Erythroblast (primary cell): ENCODE measurements at regions not wholly inside any gene's neighbourhood (a gene's known extent, or its start where the extent isn't known, plus 50 kb on each side); places are given as distances from the start of the nearest gene placed in this dataset.
A peak's percentile ranks its signal among the peaks of the same experiment; 100 is the strongest.

Source experiments
- DNase-seq, 2 experiments: peaks; one replicate each; lab custom pipeline; 2025; lab: John Stamatoyannopoulos, UW
- GATA1 ChIP-seq: IDR thresholded peaks from 2 replicates; pipeline ENCODE4 v1.6.1; 2011; ENCODE audit warnings: low read depth, mild to moderate bottlenecking, control low read depth, low read length, moderate library complexity
- POLR2A ChIP-seq: IDR thresholded peaks from 2 replicates; pipeline ENCODE4 v1.6.1; 2011; ENCODE audit warnings: mild to moderate bottlenecking, low read length

- DNase-seq: no peak
- TF ChIP-seq GATA1 (no peak), POLR2A (no peak)
Measured at GRCh38 chrX:42533761-42534160, 244.2 kb downstream of the PPP1R2C start.

DNA sequence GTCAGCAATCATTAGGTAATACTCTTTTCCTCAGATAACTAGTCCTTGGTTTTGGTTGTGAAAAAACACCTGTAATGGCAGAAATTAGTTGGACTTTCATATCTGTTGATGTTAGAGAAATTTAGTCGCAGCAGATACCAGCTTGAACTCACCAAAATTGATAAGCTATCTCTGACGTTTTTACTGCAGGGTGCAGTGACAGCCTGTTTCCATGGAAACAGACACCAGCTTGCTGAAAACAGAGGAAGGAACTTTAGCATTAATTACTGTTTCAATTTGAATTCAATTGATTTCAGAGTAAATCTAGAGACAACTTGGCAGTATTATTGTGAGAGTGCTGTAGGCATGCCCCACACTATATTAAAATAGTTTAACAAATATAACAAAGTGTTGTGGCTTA is 246.5 kb downstream of the PPP1R2C start:
- peak in 1 of 2 experiments; percentile 17 for DNase-seq
- TF ChIP-seq GATA1: no peak
- no peak for TF ChIP-seq POLR2A

GRCh38 chrX:42530027-42530426 is 247.9 kb downstream of the PPP1R2C start:
- DNase-seq: no peak
- no peak for TF ChIP-seq POLR2A
- TF ChIP-seq GATA1: no peak

DNA sequence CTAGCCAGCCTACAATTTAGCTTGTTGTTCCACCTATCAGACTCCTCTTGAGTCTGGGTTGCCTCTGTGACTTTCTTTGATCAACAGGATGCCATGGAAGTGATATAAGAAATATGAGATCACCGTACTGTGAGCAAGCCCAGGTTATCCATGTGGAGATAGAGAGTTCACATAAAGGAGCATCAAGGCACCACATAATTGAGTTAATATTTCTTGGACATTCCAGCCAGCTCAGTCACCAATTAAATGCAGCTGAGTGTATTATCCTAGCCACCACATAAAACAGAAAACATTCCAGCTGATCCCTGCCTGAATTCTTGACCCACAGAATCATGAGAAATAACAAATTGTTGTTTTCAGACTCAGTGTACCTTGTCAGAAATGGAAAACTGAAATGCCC is 253.6 kb downstream of the PPP1R2C start:
- TF ChIP-seq GATA1: no peak
- no peak for TF ChIP-seq POLR2A
- no peak for DNase-seq

DNA sequence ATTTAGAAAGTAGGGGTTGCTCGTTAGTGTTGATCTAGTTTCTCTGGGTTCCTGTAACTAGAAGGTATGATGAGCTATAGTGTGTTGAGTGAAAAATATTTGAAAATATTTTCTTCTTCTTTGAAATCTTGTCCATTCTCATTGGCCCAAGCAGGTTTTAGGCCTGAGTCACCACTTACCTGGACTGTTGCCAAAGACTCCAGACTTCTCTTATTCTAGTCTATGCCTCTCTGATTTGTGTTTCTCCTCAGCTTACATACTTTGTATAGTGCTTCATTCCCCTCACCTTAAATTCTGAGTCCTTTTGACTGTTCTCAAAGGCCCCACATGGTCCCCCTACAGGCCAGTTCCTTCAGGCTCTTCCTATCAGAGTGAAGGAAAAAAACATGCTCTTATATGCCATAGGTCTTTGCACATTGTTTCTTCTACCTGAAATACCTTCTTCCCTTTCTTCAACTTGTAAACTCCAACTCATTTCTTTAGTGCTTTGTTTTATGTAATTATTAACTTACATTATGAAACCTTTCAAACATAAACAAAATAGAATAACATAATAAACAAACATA is 258.2 kb downstream of the PPP1R2C start:
- TF ChIP-seq GATA1 (no peak), POLR2A (no peak)
- DNase-seq: peak in 1 of 2 experiments; percentile 0

DNA sequence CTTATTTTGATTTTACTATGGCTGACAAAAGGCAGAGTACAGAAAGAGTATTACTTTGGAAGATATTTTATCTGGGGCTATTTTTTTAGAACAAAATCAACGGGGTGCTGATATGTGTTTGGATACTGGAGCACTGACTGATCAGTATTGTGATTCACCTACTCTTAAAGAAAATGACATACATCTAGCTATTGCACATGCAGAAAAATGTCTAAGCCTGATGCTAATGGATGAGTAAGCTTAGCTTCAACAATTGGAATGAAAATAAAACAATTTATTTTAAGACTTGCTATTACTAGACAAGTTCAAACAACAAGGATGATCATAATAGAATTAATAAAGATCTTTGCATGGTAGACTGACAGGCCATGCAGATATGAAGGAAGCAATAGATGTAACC is 262.0 kb downstream of the PPP1R2C start:
- TF ChIP-seq POLR2A (no peak), GATA1 (no peak)
- DNase-seq: no peak

DNA sequence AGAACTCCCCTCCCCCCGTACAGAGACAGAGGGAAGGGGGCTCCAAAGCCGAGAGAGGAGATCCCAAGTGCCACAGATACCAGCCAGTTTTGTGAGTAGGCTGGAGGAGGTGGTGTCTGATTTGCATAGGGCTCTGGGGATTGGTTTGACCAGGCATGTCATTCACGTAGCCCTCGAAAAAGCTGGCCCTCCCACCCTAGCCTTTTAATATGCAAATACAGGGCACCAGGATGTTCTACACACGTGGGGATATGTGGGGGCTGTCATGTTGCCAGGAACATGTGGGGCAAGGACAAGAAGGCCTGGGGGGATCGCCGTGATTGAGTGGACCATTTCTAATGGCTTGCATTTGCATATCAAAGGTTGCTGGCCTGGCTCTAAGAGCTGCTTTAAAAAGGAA is 272.9 kb downstream of the PPP1R2C start:
- TF ChIP-seq GATA1: no peak
- TF ChIP-seq POLR2A: no peak
- DNase-seq: no peak

- TF ChIP-seq POLR2A (no peak), GATA1 (no peak)
- no peak for DNase-seq
Measured at GRCh38 chrX:42499620-42500019, 278.3 kb downstream of the PPP1R2C start.

DNA sequence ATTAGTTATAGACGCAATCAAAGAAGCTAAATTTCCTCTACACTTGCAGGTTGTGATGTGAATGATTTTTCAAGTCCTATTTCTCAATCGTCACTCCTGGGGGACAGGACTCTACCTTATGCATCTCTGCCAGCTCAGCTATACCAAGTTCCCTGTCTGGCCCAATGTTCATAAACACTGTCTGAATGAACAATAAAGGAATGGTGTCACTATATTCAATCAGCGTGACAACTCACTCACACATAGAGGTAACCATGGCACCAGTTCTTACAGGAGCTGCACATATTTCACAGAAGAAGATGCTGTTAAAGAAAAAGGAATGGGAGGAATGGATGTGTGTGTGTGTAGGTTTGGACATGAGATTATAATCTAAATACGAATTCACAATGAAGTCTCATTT is 280.6 kb downstream of the PPP1R2C start:
- DNase-seq: no peak
- TF ChIP-seq POLR2A (no peak), GATA1 (no peak)

GRCh38 chrX:42496239-42496638 is 281.7 kb downstream of the PPP1R2C start:
- DNase-seq: no peak
- TF ChIP-seq GATA1: no peak
- no peak for TF ChIP-seq POLR2A

GRCh38 chrX:42495139-42495538 is 282.8 kb downstream of the PPP1R2C start:
- no peak for DNase-seq
- no peak for TF ChIP-seq POLR2A

DNA sequence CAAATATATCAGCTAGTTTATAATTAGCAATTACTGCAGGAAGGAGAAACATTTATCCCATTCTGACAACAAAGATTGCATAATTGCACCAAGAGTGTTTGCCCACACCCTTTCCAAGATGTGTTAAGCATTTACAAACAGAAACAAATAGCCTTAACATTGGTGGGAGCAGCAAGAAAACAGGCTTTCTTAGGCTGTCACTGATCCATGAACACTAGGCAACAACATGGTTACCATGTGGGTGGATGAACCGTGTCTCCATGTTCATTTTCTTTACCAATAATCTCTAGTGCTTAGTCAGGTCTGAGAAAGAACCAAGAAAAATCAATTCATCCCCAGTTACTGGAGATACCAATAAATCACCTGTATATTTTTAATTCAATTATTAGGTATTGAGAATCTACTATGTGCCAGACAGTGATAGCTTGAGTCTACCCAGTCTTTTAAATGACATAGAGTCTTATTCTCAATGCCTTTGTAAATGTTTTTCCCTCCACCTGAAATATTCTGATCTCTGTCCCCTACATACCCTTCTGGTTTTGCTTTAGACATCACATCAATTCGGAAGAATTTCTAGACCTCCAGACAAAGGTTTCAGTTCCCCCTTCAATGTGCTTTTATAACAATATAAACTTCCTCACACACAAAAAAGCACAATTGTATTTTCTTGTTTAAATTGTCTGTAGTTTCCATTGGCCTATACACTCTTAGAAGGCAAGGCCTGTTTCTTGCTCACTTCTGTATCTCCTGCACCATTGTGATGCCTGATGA is 286.6 kb downstream of the PPP1R2C start:
- TF ChIP-seq POLR2A: no peak
- TF ChIP-seq GATA1: no peak
- no peak for DNase-seq

DNA sequence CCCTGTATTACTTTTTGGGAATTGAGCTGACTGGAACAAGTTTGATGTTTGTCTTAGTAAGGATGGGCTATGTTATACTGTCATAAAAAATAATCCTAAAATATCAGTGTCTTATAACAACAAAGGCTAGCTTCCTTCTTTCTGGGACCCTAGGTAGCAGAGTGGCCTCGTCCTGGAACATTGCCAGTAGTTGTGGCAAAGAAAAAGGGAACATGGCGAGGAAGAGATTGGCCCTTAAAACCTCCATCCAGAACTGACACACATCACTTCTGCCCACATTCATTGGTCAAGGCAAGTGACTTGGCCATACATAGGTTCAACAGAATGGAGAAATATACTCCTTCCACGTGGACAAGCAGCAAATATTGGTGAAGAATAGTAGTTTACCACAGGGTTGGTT is 287.9 kb downstream of the PPP1R2C start:
- no peak for DNase-seq
- TF ChIP-seq POLR2A: no peak
- no peak for TF ChIP-seq GATA1

GRCh38 chrX:42485601-42486000 is 292.4 kb downstream of the PPP1R2C start:
- DNase-seq: no peak
- TF ChIP-seq GATA1 (no peak), POLR2A (no peak)

- TF ChIP-seq GATA1: no peak
- no peak for TF ChIP-seq POLR2A
- DNase-seq: no peak
Measured at GRCh38 chrX:42484233-42484632, 293.7 kb downstream of the PPP1R2C start.

DNA sequence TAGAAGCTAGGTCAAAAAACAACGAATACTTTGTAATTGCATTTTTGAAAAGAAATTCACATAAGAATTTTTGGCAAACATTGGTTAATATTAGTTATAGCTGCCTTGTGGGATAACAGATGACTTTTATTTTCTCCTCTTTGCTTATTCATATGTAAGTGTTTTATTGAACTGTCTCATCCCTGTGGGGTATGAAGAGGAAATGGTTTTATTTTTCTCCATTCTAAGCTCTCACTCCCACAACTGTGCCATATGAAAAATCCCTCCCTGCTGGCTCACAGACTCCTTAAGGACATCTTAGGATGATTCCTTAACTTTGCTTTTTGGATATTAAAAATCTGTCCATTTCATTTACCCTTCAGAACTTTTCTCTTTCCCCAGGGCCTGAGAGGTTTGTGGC is 300.6 kb downstream of the PPP1R2C start:
- no peak for TF ChIP-seq GATA1
- no peak for TF ChIP-seq POLR2A
- DNase-seq: no peak
